Right atrium auricular region (tissue), 2 donors: ENCODE measurements at regions not wholly inside any gene's neighbourhood (a gene's known extent, or its start where the extent isn't known, plus 50 kb on each side); places are given as distances from the start of the nearest gene placed in this dataset.

ENCODE experiments used
- DNase-seq: peaks from one replicate; pipeline ENCODE4 v3.0.0-alpha.2; 2019; ENCODE audit warnings: low spot score
- H3K27ac ChIP-seq, 2 donors: fragments of 200-600 bp; sonication (generic); 1 replicate in 1 of 2; 2 replicates in 1 of 2; pipeline ENCODE4 v1.5.1; 2016 to 2019
- H3K27me3 ChIP-seq, 2 donors: fragments of 200-600 bp; sonication (generic); one replicate each; pipeline versions ENCODE4 v1.5.1 to v1.6.0; 2017 to 2019
- H3K36me3 ChIP-seq: fragments of 200-600 bp; sonication (generic); one replicate; pipeline ENCODE4 v1.5.1; 2016
- H3K4me1 ChIP-seq, 2 donors: fragments of 200-600 bp; sonication (generic); one replicate each; pipeline versions ENCODE4 v1.5.1 to v1.6.0; 2017 to 2019
- H3K4me3 ChIP-seq, 2 donors: fragments of 200-600 bp; sonication (generic); 1 replicate in 1 of 2; 2 replicates in 1 of 2; pipeline ENCODE4 v1.5.1; 2017 to 2019; ENCODE audit warnings: mild to moderate bottlenecking in 1 of 2, moderate library complexity in 1 of 2
- H3K9me3 ChIP-seq, 2 donors: fragments of 200-600 bp; sonication (generic); one replicate each; pipeline ENCODE4 v1.5.1; 2019
- CTCF ChIP-seq, 2 donors: fragments of 200-600 bp; sonication (generic); IDR thresholded peaks; one replicate each; pipeline ENCODE4 v1.5.1; 2019; ENCODE audit warnings: antibody characterized with exemption in 2 of 2

GRCh38 chr3:152754303-152754702, 80.6 kb upstream of the P2RY1 start:
- Histone ChIP-seq H3K27me3 (no peaks in the 10 kb centered on the region), H3K4me1 (no peaks in the 10 kb centered on the region), H3K27ac (no peak overlapping the region), H3K9me3 (peaks cover 0 to 7% of the 10 kb centered on the region in 2 donors), H3K4me3 (no peak overlapping the region), H3K36me3 (no peaks in the 10 kb centered on the region)
- no peak for TF ChIP-seq CTCF (IDR thresholded peaks at IDR 0.05)
- DNase-seq, result no peak

- TF ChIP-seq CTCF (IDR thresholded peaks at IDR 0.05), result no peak
Measured at GRCh38 chr3:152756807-152757206, 78.1 kb upstream of the P2RY1 start.

GRCh38 chr3:152760024-152760563, 74.8 kb upstream of the P2RY1 start:
- H3K9me3 ChIP-seq, result peaks cover 0 to 3% of the 10 kb centered on the region in 2 donors
- no peak for DNase-seq
- H3K27me3 ChIP-seq, result no peaks in the 10 kb centered on the region
- H3K36me3 ChIP-seq, result no peaks in the 10 kb centered on the region
- no peak overlapping the region for H3K4me3 ChIP-seq
- no peak for TF ChIP-seq CTCF (IDR thresholded peaks at IDR 0.05)
- H3K4me1 ChIP-seq, result no peaks in the 10 kb centered on the region
- no peak overlapping the region for H3K27ac ChIP-seq

More at GRCh38 chr3:152756807-152757206, 78.1 kb upstream of the P2RY1 start:
- Histone ChIP-seq H3K4me1 (no peaks in the 10 kb centered on the region), H3K4me3 (no peak overlapping the region), H3K9me3 (no peaks in the 10 kb centered on the region), H3K27ac (no peak overlapping the region), H3K36me3 (no peaks in the 10 kb centered on the region), H3K27me3 (no peaks in the 10 kb centered on the region)
- no peak for DNase-seq

- Histone ChIP-seq H3K27me3 (no peaks in the 10 kb centered on the region), H3K4me3 (no peak overlapping the region), H3K36me3 (no peaks in the 10 kb centered on the region), H3K27ac (no peak overlapping the region), H3K9me3 (peaks cover 0 to 3% of the 10 kb centered on the region in 2 donors), H3K4me1 (no peaks in the 10 kb centered on the region)
- no peak for TF ChIP-seq CTCF (IDR thresholded peaks at IDR 0.05)
- DNase-seq, result no peak
Measured at GRCh38 chr3:152760591-152760990, 74.3 kb upstream of the P2RY1 start.

GRCh38 chr3:152768478-152768877, 66.5 kb upstream of the P2RY1 start:
- no peaks in the 10 kb centered on the region for H3K4me1 ChIP-seq
- H3K4me3 ChIP-seq, result no peak overlapping the region
- no peak for DNase-seq
- H3K9me3 ChIP-seq, result peaks cover 0 to 3% of the 10 kb centered on the region in 2 donors
- H3K27ac ChIP-seq, result no peak overlapping the region
- no peaks in the 10 kb centered on the region for H3K36me3 ChIP-seq
- no peak for TF ChIP-seq CTCF (IDR thresholded peaks at IDR 0.05)
- H3K27me3 ChIP-seq, result no peaks in the 10 kb centered on the region

GRCh38 chr3:152769523-152769922, 65.4 kb upstream of the P2RY1 start:
- Histone ChIP-seq H3K36me3 (no peaks in the 10 kb centered on the region), H3K4me3 (no peak overlapping the region), H3K27me3 (no peaks in the 10 kb centered on the region), H3K4me1 (no peaks in the 10 kb centered on the region), H3K9me3 (no peaks in the 10 kb centered on the region), H3K27ac (no peak overlapping the region)
- no peak for DNase-seq
- no peak for TF ChIP-seq CTCF (IDR thresholded peaks at IDR 0.05)
